ENCODE measurements at regions not wholly inside any gene's neighbourhood (a gene's known extent, or its start where the extent isn't known, plus 50 kb on each side); places are given as distances from the start of the nearest gene placed in this dataset.

- Histone ChIP-seq H3K4me3 (ENCODE audit: insufficient read depth, low read length, poor library complexity, severe bottlenecking) (no peak overlapping the region), H3K36me3 (ENCODE audit: low read length) (no peaks in the 10 kb centered on the region), H3K9me2 (replicated peaks; ENCODE audit: insufficient read depth, low read length) (no peaks in the 10 kb centered on the region), H3K9ac (ENCODE audit: low read length) (no peak overlapping the region), H2AFZ (ENCODE audit: low read depth, low read length, severe bottlenecking) (no peak overlapping the region), H3K9me3 (ENCODE audit: insufficient read depth, low read length) (no peaks in the 10 kb centered on the region), H3K27me3 (ENCODE audit: low read length) (no peaks in the 10 kb centered on the region), H3F3A (ENCODE audit: insufficient read depth) (no peaks in the 10 kb centered on the region), H3K27ac (ENCODE audit: low read depth, low read length) (no peak overlapping the region), H4K20me1 (ENCODE audit: low read depth, low read length) (no peaks in the 10 kb centered on the region), H3K4me2 (ENCODE audit: low read depth, low read length, poor library complexity, severe bottlenecking) (no peak overlapping the region), H3K79me2 (ENCODE audit: insufficient read depth, low read length) (no peaks in the 10 kb centered on the region)
- no peak for TF ChIP-seq EZH2phosphoT487 (conservative IDR thresholded peaks at IDR 0.05; ENCODE audit: low read length)
- TF ChIP-seq, protein P1, sequence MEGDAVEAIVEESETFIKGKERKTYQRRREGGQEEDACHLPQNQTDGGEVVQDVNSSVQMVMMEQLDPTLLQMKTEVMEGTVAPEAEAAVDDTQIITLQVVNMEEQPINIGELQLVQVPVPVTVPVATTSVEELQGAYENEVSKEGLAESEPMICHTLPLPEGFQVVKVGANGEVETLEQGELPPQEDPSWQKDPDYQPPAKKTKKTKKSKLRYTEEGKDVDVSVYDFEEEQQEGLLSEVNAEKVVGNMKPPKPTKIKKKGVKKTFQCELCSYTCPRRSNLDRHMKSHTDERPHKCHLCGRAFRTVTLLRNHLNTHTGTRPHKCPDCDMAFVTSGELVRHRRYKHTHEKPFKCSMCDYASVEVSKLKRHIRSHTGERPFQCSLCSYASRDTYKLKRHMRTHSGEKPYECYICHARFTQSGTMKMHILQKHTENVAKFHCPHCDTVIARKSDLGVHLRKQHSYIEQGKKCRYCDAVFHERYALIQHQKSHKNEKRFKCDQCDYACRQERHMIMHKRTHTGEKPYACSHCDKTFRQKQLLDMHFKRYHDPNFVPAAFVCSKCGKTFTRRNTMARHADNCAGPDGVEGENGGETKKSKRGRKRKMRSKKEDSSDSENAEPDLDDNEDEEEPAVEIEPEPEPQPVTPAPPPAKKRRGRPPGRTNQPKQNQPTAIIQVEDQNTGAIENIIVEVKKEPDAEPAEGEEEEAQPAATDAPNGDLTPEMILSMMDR (IDR thresholded peaks at IDR 0.05; ENCODE audit: insufficient read depth, low read length, poor library complexity, severe bottlenecking) = no peak
Measured at GRCh38 chr7:156157409-156158012, 345.2 kb upstream of the SHH start.

GRCh38 chr7:156156734-156157408, 344.6 kb upstream of the SHH start:
- H3K27ac ChIP-seq (ENCODE audit: low read depth, low read length) = no peak overlapping the region
- no peaks in the 10 kb centered on the region for H3F3A ChIP-seq (ENCODE audit: insufficient read depth)
- H3K9me3 ChIP-seq (ENCODE audit: insufficient read depth, low read length) = no peaks in the 10 kb centered on the region

GRCh38 chr7:156155988-156156733, 343.9 kb upstream of the SHH start:
- TF ChIP-seq, protein P1 (IDR thresholded peaks at IDR 0.05; ENCODE audit: insufficient read depth, low read length, poor library complexity, severe bottlenecking) = no peak
- no peak for TF ChIP-seq EZH2phosphoT487 (conservative IDR thresholded peaks at IDR 0.05; ENCODE audit: low read length)
- no peak overlapping the region for H3K27ac ChIP-seq (ENCODE audit: low read depth, low read length)
- no peaks in the 10 kb centered on the region for H4K20me1 ChIP-seq (ENCODE audit: low read depth, low read length)
- H3F3A ChIP-seq (ENCODE audit: insufficient read depth) = no peaks in the 10 kb centered on the region
- no peak overlapping the region for H2AFZ ChIP-seq (ENCODE audit: low read depth, low read length, severe bottlenecking)
- no peak overlapping the region for H3K4me3 ChIP-seq (ENCODE audit: insufficient read depth, low read length, poor library complexity, severe bottlenecking)
- no peak overlapping the region for H3K4me2 ChIP-seq (ENCODE audit: low read depth, low read length, poor library complexity, severe bottlenecking)
- H3K79me2 ChIP-seq (ENCODE audit: insufficient read depth, low read length) = no peaks in the 10 kb centered on the region
- no peaks in the 10 kb centered on the region for H3K36me3 ChIP-seq (ENCODE audit: low read length)
- H3K9ac ChIP-seq (ENCODE audit: low read length) = no peak overlapping the region
- no peaks in the 10 kb centered on the region for H3K9me3 ChIP-seq (ENCODE audit: insufficient read depth, low read length)
- H3K9me2 ChIP-seq (replicated peaks; ENCODE audit: insufficient read depth, low read length) = no peaks in the 10 kb centered on the region
- H3K27me3 ChIP-seq (ENCODE audit: low read length) = no peaks in the 10 kb centered on the region

More at GRCh38 chr7:156156734-156157408, 344.6 kb upstream of the SHH start:
- Histone ChIP-seq H3K9ac (ENCODE audit: low read length) (no peak overlapping the region), H4K20me1 (ENCODE audit: low read depth, low read length) (no peaks in the 10 kb centered on the region), H3K4me3 (ENCODE audit: insufficient read depth, low read length, poor library complexity, severe bottlenecking) (no peak overlapping the region), H3K9me2 (replicated peaks; ENCODE audit: insufficient read depth, low read length) (no peaks in the 10 kb centered on the region), H3K36me3 (ENCODE audit: low read length) (no peaks in the 10 kb centered on the region), H3K4me2 (ENCODE audit: low read depth, low read length, poor library complexity, severe bottlenecking) (no peak overlapping the region), H3K27me3 (ENCODE audit: low read length) (no peaks in the 10 kb centered on the region), H2AFZ (ENCODE audit: low read depth, low read length, severe bottlenecking) (no peak overlapping the region), H3K79me2 (ENCODE audit: insufficient read depth, low read length) (no peaks in the 10 kb centered on the region)
- TF ChIP-seq EZH2phosphoT487 (conservative IDR thresholded peaks at IDR 0.05; ENCODE audit: low read length) = no peak
- TF ChIP-seq, protein P1 (IDR thresholded peaks at IDR 0.05; ENCODE audit: insufficient read depth, low read length, poor library complexity, severe bottlenecking) = no peak
